ENCODE measurements at regions not wholly inside any gene's neighbourhood (a gene's known extent, or its start where the extent isn't known, plus 50 kb on each side); places are given as distances from the start of the nearest gene placed in this dataset.

GRCh38 chr11:98495016-98495415 lies 525.7 kb upstream of the CNTN5 start:
- DNase-seq, result no peak
- Histone ChIP-seq H3K4me1 (no peaks in the 10 kb centered on the region), H3K36me3 (no peaks in the 10 kb centered on the region), H3K27me3 (replicated peaks in 1 of 7) (no peaks in the 10 kb centered on the region), H3K27ac (no peak overlapping the region), H3K9me3 (peaks cover 0 to 9% (median under 1%) of the 10 kb centered on the region in 8 donors), H3K4me3 (no peak overlapping the region)
- intact Hi-C loops (cut with DNase I; ENCODE audit: low total_unique reads), result no loop called here
- no peak for TF ChIP-seq CTCF (IDR thresholded peaks at IDR 0.05 in 8 of 11, conservative IDR thresholded peaks at IDR 0.05 in 3 of 11)
- 82 to 91% (median 89%) methylated on average over 2 of the region's 2 CpGs for WGBS, 5 donors

GRCh38 chr11:98495601-98496000 lies 525.1 kb upstream of the CNTN5 start:
- TF ChIP-seq CTCF (IDR thresholded peaks at IDR 0.05 in 8 of 11, conservative IDR thresholded peaks at IDR 0.05 in 3 of 11) (no peak), POLR2AphosphoS5 (IDR thresholded peaks at IDR 0.05) (no peak), POLR2A (IDR thresholded peaks at IDR 0.05) (no peak)
- 43 to 71% (median 61%) methylated on average over 5 of the region's 5 CpGs for WGBS, 5 donors
- H3K27ac ChIP-seq, result no peak overlapping the region
- intact Hi-C loops (cut with DNase I; ENCODE audit: low total_unique reads), result no loop called here
- H3K27me3 ChIP-seq (replicated peaks in 1 of 7), result no peaks in the 10 kb centered on the region
- H3K9me3 ChIP-seq, result peaks cover 0 to 6% (median 0%) of the 10 kb centered on the region in 8 donors
- H3K36me3 ChIP-seq, result no peaks in the 10 kb centered on the region
- no peak overlapping the region for H3K4me3 ChIP-seq
- no peaks in the 10 kb centered on the region for H3K4me1 ChIP-seq
- DNase-seq, result no peak

- DNase-seq, result no peak
- no peak overlapping the region for H3K4me3 ChIP-seq
- H3K4me1 ChIP-seq, result no peaks in the 10 kb centered on the region
- intact Hi-C loops (cut with DNase I; ENCODE audit: low total_unique reads), result no loop called here
- H3K9me3 ChIP-seq, result peaks cover 0 to 40% (median 33%) of the 10 kb centered on the region in 8 donors
- no peaks in the 10 kb centered on the region for H3K27me3 ChIP-seq (replicated peaks in 1 of 7)
- no peak overlapping the region for H3K27ac ChIP-seq
- TF ChIP-seq CTCF (IDR thresholded peaks at IDR 0.05 in 8 of 11, conservative IDR thresholded peaks at IDR 0.05 in 3 of 11) (no peak), POLR2A (IDR thresholded peaks at IDR 0.05) (no peak)
- no peaks in the 10 kb centered on the region for H3K36me3 ChIP-seq
These were observed 513.5 kb upstream of the CNTN5 start for GRCh38 chr11:98507208-98507607.

- TF ChIP-seq POLR2AphosphoS5 (IDR thresholded peaks at IDR 0.05), result no peak
- TF ChIP-seq POLR2A (IDR thresholded peaks at IDR 0.05), result no peak
- TF ChIP-seq CTCF (IDR thresholded peaks at IDR 0.05 in 8 of 11, conservative IDR thresholded peaks at IDR 0.05 in 3 of 11), result no peak
- H3K36me3 ChIP-seq, result no peaks in the 10 kb centered on the region
- no peak for DNase-seq
- no peak overlapping the region for H3K27ac ChIP-seq
- no peaks in the 10 kb centered on the region for H3K4me1 ChIP-seq
- intact Hi-C loops (cut with DNase I; ENCODE audit: low total_unique reads), result no loop called here
- H3K27me3 ChIP-seq (replicated peaks in 1 of 7), result no peaks in the 10 kb centered on the region
- no peak overlapping the region for H3K4me3 ChIP-seq
- peaks cover 0 to 20% (median 12%) of the 10 kb centered on the region in 8 donors for H3K9me3 ChIP-seq
These were observed 507.8 kb upstream of the CNTN5 start for GRCh38 chr11:98512938-98513337.
